Neural progenitor cell (in vitro differentiated cells): ENCODE measurements at regions not wholly inside any gene's neighbourhood (a gene's known extent, or its start where the extent isn't known, plus 50 kb on each side); places are given as distances from the start of the nearest gene placed in this dataset.

Experiments used
- DNase-seq: peaks from one replicate; pipeline ENCODE4 v3.0.0-alpha.2; 2016; ENCODE audit warnings: low spot score
- H2AFZ ChIP-seq: fragments of 200-600 bp; sonication (generic); replicated peaks from 2 replicates; pipeline ENCODE4 v1.6.1; 2016; ENCODE audit warnings: antibody characterized with exemption
- H3F3A ChIP-seq: fragments of 200-600 bp; sonication (generic); 2 replicates; pipeline ENCODE4 v1.6.1; 2016; ENCODE audit warnings: antibody characterized with exemption, low read depth
- H3K27ac ChIP-seq: fragments of 200-600 bp; sonication (generic); 2 replicates; pipeline ENCODE4 v1.5.1; 2016; ENCODE audit warnings: mild to moderate bottlenecking
- H3K27me3 ChIP-seq: fragments of 200-600 bp; sonication (generic); 2 replicates; pipeline ENCODE4 v1.6.1; 2016; ENCODE audit warnings: mild to moderate bottlenecking, moderate library complexity
- H3K36me3 ChIP-seq: fragments of 200-600 bp; sonication (generic); 2 replicates; pipeline ENCODE4 v1.5.1; 2016
- H3K4me1 ChIP-seq: fragments of 200-600 bp; sonication (generic); 2 replicates; pipeline ENCODE4 v1.6.1; 2016; ENCODE audit warnings: mixed run types
- H3K4me2 ChIP-seq: fragments of 200-600 bp; sonication (generic); 2 replicates; pipeline ENCODE4 v1.6.1; 2016
- H3K4me3 ChIP-seq: fragments of 200-600 bp; sonication (generic); 2 replicates; pipeline ENCODE4 v1.5.1; 2016
- H3K79me2 ChIP-seq: fragments of 200-600 bp; sonication (generic); 2 replicates; pipeline ENCODE4 v1.6.1; 2016; ENCODE audit warnings: low read depth
- H3K9ac ChIP-seq: fragments of 200-600 bp; sonication (generic); 2 replicates; pipeline ENCODE4 v1.6.1; 2016
- H3K9me3 ChIP-seq: fragments of 200-600 bp; sonication (generic); 2 replicates; pipeline ENCODE4 v1.5.1; 2016; ENCODE audit warnings: low read depth
- H4K20me1 ChIP-seq: fragments of 200-600 bp; sonication (generic); 2 replicates; pipeline ENCODE4 v1.6.1; 2016; ENCODE audit warnings: low read depth
- H3K27ac Mint-ChIP-seq: 3 replicates; pipeline ENCODE4 v1.8.0; 2021; ENCODE audit warnings: mixed read lengths
- H3K27me3 Mint-ChIP-seq: 2 replicates; pipeline ENCODE4 v1.8.0; 2022; ENCODE audit warnings: low read depth, mild to moderate bottlenecking, inconsistent platforms, moderate library complexity, mixed read lengths; ENCODE audit not compliant: insufficient read depth
- H3K36me3 Mint-ChIP-seq: 3 replicates; pipeline ENCODE4 v1.8.0; 2021; ENCODE audit warnings: mixed read lengths
- H3K4me1 Mint-ChIP-seq: 3 replicates; pipeline ENCODE4 v1.8.0; 2021; ENCODE audit warnings: mixed read lengths
- H3K4me3 Mint-ChIP-seq: 3 replicates; pipeline ENCODE4 v1.8.0; 2021; ENCODE audit warnings: mild to moderate bottlenecking, moderate library complexity, mixed read lengths
- H3K9me3 Mint-ChIP-seq: 3 replicates; pipeline ENCODE4 v1.8.0; 2020; ENCODE audit warnings: mixed read lengths
- CTCF ChIP-seq: fragments of 200-600 bp; sonication (generic); IDR thresholded peaks from 2 replicates; pipeline ENCODE4 v1.5.1; 2017; ENCODE audit warnings: antibody characterized with exemption, mild to moderate bottlenecking
- EZH2 ChIP-seq: fragments of 200-600 bp; sonication (generic); IDR thresholded peaks from 2 replicates; pipeline ENCODE4 v1.6.1; 2017; ENCODE audit warnings: antibody characterized with exemption, mild to moderate bottlenecking, moderate library complexity
- EZH2phosphoT487 ChIP-seq: fragments of 200-600 bp; sonication (generic); IDR thresholded peaks from 2 replicates; pipeline ENCODE4 v1.6.1; 2017; ENCODE audit warnings: antibody characterized with exemption

GRCh38 chr22:49590851-49591445, 236.7 kb downstream of the BRD1 start:
- Histone ChIP-seq H3K4me2 (no peak overlapping the region), H3K27me3 (no peaks in the 10 kb centered on the region), H2AFZ (no peak overlapping the region), H3K4me3 (no peak overlapping the region), H3K27ac (no peak overlapping the region), H3K9ac (no peak overlapping the region), H3K79me2 (no peaks in the 10 kb centered on the region), H3K36me3 (no peaks in the 10 kb centered on the region), H3K9me3 (no peaks in the 10 kb centered on the region), H3K4me1 (no peaks in the 10 kb centered on the region), H3F3A (no peaks in the 10 kb centered on the region), H4K20me1 (no peaks in the 10 kb centered on the region)
- peaks cover 2% of the 10 kb centered on the region for H3K9me3 Mint-ChIP-seq
- no peaks in the 10 kb centered on the region for H3K36me3 Mint-ChIP-seq
- H3K27me3 Mint-ChIP-seq = peaks cover 2% of the 10 kb centered on the region
- no peak overlapping the region for H3K4me3 Mint-ChIP-seq
- TF ChIP-seq CTCF = no peak
- no peak for TF ChIP-seq EZH2phosphoT487
- TF ChIP-seq EZH2 = no peak
- no peak overlapping the region for H3K27ac Mint-ChIP-seq
- peaks cover 3% of the 10 kb centered on the region for H3K4me1 Mint-ChIP-seq
- no peak for DNase-seq

GRCh38 chr22:49590381-49590780, 237.3 kb downstream of the BRD1 start:
- no peak for TF ChIP-seq EZH2
- TF ChIP-seq EZH2phosphoT487 = no peak
- TF ChIP-seq CTCF = no peak
- Histone ChIP-seq H4K20me1 (no peaks in the 10 kb centered on the region), H3K9me3 (no peaks in the 10 kb centered on the region), H3K36me3 (no peaks in the 10 kb centered on the region), H3K27ac (no peak overlapping the region), H3K9ac (no peak overlapping the region), H3K27me3 (no peaks in the 10 kb centered on the region), H3K4me3 (no peak overlapping the region), H3F3A (no peaks in the 10 kb centered on the region), H2AFZ (no peak overlapping the region), H3K79me2 (no peaks in the 10 kb centered on the region), H3K4me1 (no peaks in the 10 kb centered on the region), H3K4me2 (no peak overlapping the region)
- Mint-ChIP-seq H3K27me3 (peaks cover 2% of the 10 kb centered on the region), H3K4me3 (no peak overlapping the region), H3K27ac (no peak overlapping the region), H3K4me1 (peaks cover 3% of the 10 kb centered on the region), H3K36me3 (no peaks in the 10 kb centered on the region), H3K9me3 (peaks cover 2% of the 10 kb centered on the region)
- no peak for DNase-seq

- peaks cover 3% of the 10 kb centered on the region for H3K27me3 Mint-ChIP-seq
- H3K27ac Mint-ChIP-seq = no peak overlapping the region
- Histone ChIP-seq H3K27me3 (no peaks in the 10 kb centered on the region), H3K4me3 (no peak overlapping the region), H3K27ac (no peak overlapping the region), H3K36me3 (no peaks in the 10 kb centered on the region), H3K4me2 (no peak overlapping the region), H3K9me3 (no peaks in the 10 kb centered on the region), H3K9ac (no peak overlapping the region), H2AFZ (no peak overlapping the region), H4K20me1 (no peaks in the 10 kb centered on the region), H3F3A (no peaks in the 10 kb centered on the region), H3K79me2 (no peaks in the 10 kb centered on the region), H3K4me1 (no peaks in the 10 kb centered on the region)
- no peak overlapping the region for H3K4me3 Mint-ChIP-seq
- peaks cover 3% of the 10 kb centered on the region for H3K4me1 Mint-ChIP-seq
- no peak for DNase-seq
- no peak for TF ChIP-seq EZH2
- TF ChIP-seq CTCF = no peak
- no peak for TF ChIP-seq EZH2phosphoT487
- H3K9me3 Mint-ChIP-seq = peaks cover 2% of the 10 kb centered on the region
- no peaks in the 10 kb centered on the region for H3K36me3 Mint-ChIP-seq
These were observed 237.9 kb downstream of the BRD1 start for GRCh38 chr22:49589811-49590210.
